HepG2 (cell line): ENCODE measurements at regions not wholly inside any gene's neighbourhood (a gene's known extent, or its start where the extent isn't known, plus 50 kb on each side); places are given as distances from the start of the nearest gene placed in this dataset.

Experiments used
- ARID3A ChIP-seq: IDR thresholded peaks from 2 replicates; pipeline ENCODE4 v1.6.1; 2012; ENCODE audit warnings: low read depth, low read length, improper control_type of control experiment
- BCL6 ChIP-seq: IDR thresholded peaks from 2 replicates; pipeline ENCODE4 v1.6.1; 2016; ENCODE audit warnings: missing genetic modification reagents, missing compliant biosample characterization
- HHEX ChIP-seq: IDR thresholded peaks from 2 replicates; pipeline ENCODE4 v1.6.1; 2016; ENCODE audit warnings: control low read depth
- HNF1A ChIP-seq, 2 experiments: sonication (generic) in 1 of 2; formaldehyde crosslinking in 1 of 2; IDR thresholded peaks; 2 replicates each; pipeline versions ENCODE4 v1.4.0 to v1.6.1; 2016 to 2020; ENCODE audit warnings: borderline replicate concordance in 1 of 2, low read depth in 1 of 2, mild to moderate bottlenecking in 1 of 2, missing genetic modification reagents in 1 of 2
- HNRNPUL1 ChIP-seq: fragments of 200-400 bp; formaldehyde crosslinking; IDR thresholded peaks from 2 replicates; pipeline ENCODE4 v1.6.1; 2017; ENCODE audit warnings: low read depth, mild to moderate bottlenecking, low read length, moderate library complexity
- KAT7 ChIP-seq: IDR thresholded peaks from 2 replicates; pipeline ENCODE4 v1.6.1; 2018; ENCODE audit warnings: borderline replicate concordance, missing compliant biosample characterization
- MNT ChIP-seq: fragments of 450-650 bp; IDR thresholded peaks from 2 replicates; pipeline ENCODE4 v1.6.1; 2016
- NR0B2 ChIP-seq: sonication (generic); formaldehyde crosslinking; IDR thresholded peaks from 2 replicates; pipeline ENCODE4 v1.4.0; 2020; ENCODE audit warnings: mild to moderate bottlenecking, missing genetic modification reagents
- PAF1 ChIP-seq: IDR thresholded peaks from 2 replicates; pipeline ENCODE4 v1.6.1; 2016; ENCODE audit warnings: missing genetic modification reagents, missing compliant biosample characterization
- PHF5A ChIP-seq: IDR thresholded peaks from one replicate; pipeline ENCODE4 v1.6.1; 2018; ENCODE audit warnings: low read depth, missing genetic modification reagents; ENCODE audit not compliant: unreplicated experiment
- SATB2 ChIP-seq: sonication (generic); formaldehyde crosslinking; IDR thresholded peaks from 2 replicates; pipeline ENCODE4 v1.5.0; 2020; ENCODE audit warnings: missing genetic modification reagents
- SKI ChIP-seq: fragments of 450-650 bp; IDR thresholded peaks from one replicate; pipeline ENCODE4 v1.6.1; 2018; ENCODE audit warnings: mild to moderate bottlenecking; ENCODE audit not compliant: partially characterized antibody
- U2AF2 ChIP-seq: fragments of 200-400 bp; formaldehyde crosslinking; IDR thresholded peaks from 2 replicates; pipeline ENCODE4 v1.6.1; 2017; ENCODE audit warnings: low read depth, mild to moderate bottlenecking, low read length
- ZIK1 ChIP-seq: sonication (generic); formaldehyde crosslinking; IDR thresholded peaks from 2 replicates; pipeline ENCODE4 v1.5.0; 2020; ENCODE audit warnings: mild to moderate bottlenecking, low read depth, missing genetic modification reagents, borderline replicate concordance
- ZNF232 ChIP-seq: sonication (generic); formaldehyde crosslinking; IDR thresholded peaks from 2 replicates; pipeline ENCODE4 v1.4.0; 2020; ENCODE audit warnings: missing genetic modification reagents, borderline replicate concordance
- ZNF276 ChIP-seq: sonication (generic); formaldehyde crosslinking; IDR thresholded peaks from 2 replicates; pipeline ENCODE4 v1.4.0; 2020; ENCODE audit warnings: mild to moderate bottlenecking, low read depth, missing genetic modification reagents
- ZNF331 ChIP-seq: sonication (generic); formaldehyde crosslinking; IDR thresholded peaks from 2 replicates; pipeline ENCODE4 v1.4.0; 2020; ENCODE audit warnings: missing genetic modification reagents
- ZNF333 ChIP-seq: sonication (generic); formaldehyde crosslinking; IDR thresholded peaks from 2 replicates; pipeline ENCODE4 v1.4.0; 2020; ENCODE audit warnings: mild to moderate bottlenecking, missing genetic modification reagents, borderline replicate concordance
- ZNF460 ChIP-seq: sonication (generic); formaldehyde crosslinking; IDR thresholded peaks from 2 replicates; pipeline ENCODE4 v1.5.1; 2020; ENCODE audit warnings: missing genetic modification reagents, mild to moderate bottlenecking, borderline replicate concordance
- ZNF780A ChIP-seq: sonication (generic); formaldehyde crosslinking; IDR thresholded peaks from 2 replicates; pipeline ENCODE4 v1.8.0; 2022; ENCODE audit warnings: mild to moderate bottlenecking, missing genetic modification reagents, moderate library complexity

- TF ChIP-seq PAF1 (CRISPR knock-in tag) = no peak
- peak; percentile 71 for TF ChIP-seq ARID3A
- TF ChIP-seq MNT = no peak
- no peak; the same call in 1 of the 2 replicates for TF ChIP-seq ZNF460 (CRISPR knock-in tag)
- no peak for TF ChIP-seq KAT7
- no peak for TF ChIP-seq ZNF333 (CRISPR knock-in tag)
- no peak for TF ChIP-seq HNRNPUL1
- no peak for TF ChIP-seq ZNF780A (CRISPR knock-in tag)
- TF ChIP-seq PHF5A = no peak
- TF ChIP-seq U2AF2 = no peak
- no peak for TF ChIP-seq HHEX (CRISPR knock-in tag)
- TF ChIP-seq NR0B2 = no peak
- no peak for TF ChIP-seq ZIK1 (CRISPR knock-in tag)
- TF ChIP-seq HNF1A (IDR thresholded peaks at IDR 0.05; ENCODE audit: low read depth) = peak; percentile 64
- TF ChIP-seq HNF1A (CRISPR knock-in tag; IDR thresholded peaks at IDR 0.05; ENCODE audit: borderline replicate concordance) = peak; percentile 42; the same call in 1 of the 2 replicates
- TF ChIP-seq SATB2 (CRISPR knock-in tag) = no peak
- 0 out of 2 replicates have a peak, but pooled peaks have one; percentile 15 for TF ChIP-seq ZNF331 (CRISPR knock-in tag)
- TF ChIP-seq BCL6 (CRISPR knock-in tag) = peak; percentile 59
- TF ChIP-seq SKI = no peak
- TF ChIP-seq ZNF276 (CRISPR knock-in tag) = no peak
- no peak for TF ChIP-seq ZNF232 (CRISPR knock-in tag)
Measured at GRCh38 chr4:26252349-26253025, 68.3 kb upstream of the RBPJ start (continued).
